Naive thymus-derived CD8-positive, alpha-beta T cell (primary cell): ENCODE measurements at regions not wholly inside any gene's neighbourhood (a gene's known extent, or its start where the extent isn't known, plus 50 kb on each side); places are given as distances from the start of the nearest gene placed in this dataset.

Experiments used
- ATAC-seq, 2 donors: fragments of 150-1000 bp; cut with Tn5 transposase in 1 of 2; sonication (Bioruptor Pico), chemical (Tn5 transposase) in 1 of 2; 1 replicate in 1 of 2; 2 replicates in 1 of 2; pipeline ENCODE4 v1.10.0; 2021; ENCODE audit warnings: mild to moderate bottlenecking in 2 of 2, moderate library complexity in 2 of 2
- POLR2A ChIA-PET: fragments of 350-600 bp; sonication (Branson Sonifier 250); formaldehyde crosslinking; loops from one replicate; lab custom pipeline; 2021; ENCODE audit warnings: antibody characterized with exemption; lab: Charles Lee
- DNase-seq, 10 donors: peaks; one replicate each; pipeline versions ENCODE4 v3.0.0 to v3.0.0-alpha.2; 2020 to 2022
- H3K27ac Mint-ChIP-seq, 10 donors: one replicate each; pipeline ENCODE4 v1.8.0; 2020 to 2022; ENCODE audit warnings: mild to moderate bottlenecking in 10 of 10, mixed read lengths in 10 of 10, moderate library complexity in 4 of 10, inconsistent platforms in 1 of 10
- H3K27me3 Mint-ChIP-seq, 5 donors: one replicate each; pipeline ENCODE4 v1.8.0; 2021 to 2022; ENCODE audit warnings: mixed read lengths in 5 of 5
- H3K36me3 Mint-ChIP-seq, 3 donors: one replicate each; pipeline ENCODE4 v1.8.0; 2020 to 2022; ENCODE audit warnings: mixed read lengths in 3 of 3, mild to moderate bottlenecking in 2 of 3, inconsistent platforms in 1 of 3
- H3K4me1 Mint-ChIP-seq, 4 donors: one replicate each; pipeline ENCODE4 v1.8.0; 2021 to 2022; ENCODE audit warnings: mixed read lengths in 4 of 4
- H3K4me3 Mint-ChIP-seq, 10 donors: one replicate each; pipeline ENCODE4 v1.8.0; 2020 to 2022; ENCODE audit warnings: mild to moderate bottlenecking in 10 of 10, mixed read lengths in 10 of 10, moderate library complexity in 6 of 10, inconsistent platforms in 1 of 10
- H3K9me3 Mint-ChIP-seq, 9 donors: one replicate each; pipeline ENCODE4 v1.8.0; 2020 to 2022; ENCODE audit warnings: mixed read lengths in 9 of 9, mild to moderate bottlenecking in 3 of 9, inconsistent platforms in 1 of 9, moderate library complexity in 1 of 9

GRCh38 chr4:35565640-35566039, 678.7 kb downstream of the ARAP2 start:
- peaks cover 0 to 10% (median 0%) of the 10 kb centered on the region in 9 donors for H3K9me3 Mint-ChIP-seq
- POLR2A ChIA-PET, result no interaction called here
- H3K4me3 Mint-ChIP-seq, result no peak overlapping the region
- no peaks in the 10 kb centered on the region for H3K27me3 Mint-ChIP-seq
- ATAC-seq, result no peak
- H3K36me3 Mint-ChIP-seq, result no peaks in the 10 kb centered on the region
- no peaks in the 10 kb centered on the region for H3K4me1 Mint-ChIP-seq
- H3K27ac Mint-ChIP-seq, result no peak overlapping the region
- DNase-seq, result no peak

- Mint-ChIP-seq H3K4me3 (no peak overlapping the region), H3K36me3 (no peaks in the 10 kb centered on the region), H3K27me3 (no peaks in the 10 kb centered on the region), H3K27ac (peak overlapping the region in 1 of 10 donors; percentile 67), H3K4me1 (no peaks in the 10 kb centered on the region), H3K9me3 (peaks cover 0 to 13% (median 0%) of the 10 kb centered on the region in 9 donors)
- POLR2A ChIA-PET, result no interaction called here
- ATAC-seq, result no peak
- DNase-seq, result no peak
Observed at GRCh38 chr4:35591035-35591434, 653.3 kb downstream of the ARAP2 start.

GRCh38 chr4:35604252-35604651, 640.1 kb downstream of the ARAP2 start:
- no peaks in the 10 kb centered on the region for H3K27me3 Mint-ChIP-seq
- POLR2A ChIA-PET, result no interaction called here
- H3K4me1 Mint-ChIP-seq, result no peaks in the 10 kb centered on the region
- no peak overlapping the region for H3K27ac Mint-ChIP-seq
- H3K4me3 Mint-ChIP-seq, result no peak overlapping the region
- DNase-seq, result no peak
- H3K9me3 Mint-ChIP-seq, result peaks cover 0 to 2% (median 0%) of the 10 kb centered on the region in 9 donors
- no peaks in the 10 kb centered on the region for H3K36me3 Mint-ChIP-seq
- ATAC-seq, result no peak

- ATAC-seq (no peak), DNase-seq (no peak)
- no peaks in the 10 kb centered on the region for H3K4me1 Mint-ChIP-seq
- H3K27me3 Mint-ChIP-seq, result no peaks in the 10 kb centered on the region
- H3K9me3 Mint-ChIP-seq, result peaks cover 0 to 3% (median 0%) of the 10 kb centered on the region in 9 donors
- H3K36me3 Mint-ChIP-seq, result no peaks in the 10 kb centered on the region
- H3K27ac Mint-ChIP-seq, result no peak overlapping the region
- no peak overlapping the region for H3K4me3 Mint-ChIP-seq
- POLR2A ChIA-PET, result no interaction called here
Observed at GRCh38 chr4:35604724-35605123, 639.6 kb downstream of the ARAP2 start.

GRCh38 chr4:35608205-35608604, 636.1 kb downstream of the ARAP2 start:
- Mint-ChIP-seq H3K27me3 (no peaks in the 10 kb centered on the region), H3K9me3 (peaks cover 0 to 11% (median 0%) of the 10 kb centered on the region in 9 donors), H3K36me3 (no peaks in the 10 kb centered on the region), H3K4me1 (no peaks in the 10 kb centered on the region), H3K27ac (no peak overlapping the region), H3K4me3 (no peak overlapping the region)
- ATAC-seq (no peak), DNase-seq (no peak)
- POLR2A ChIA-PET, result no interaction called here

- POLR2A ChIA-PET, result interaction anchor here (0.5 kb wide), 1 partner anchor 269 kb away, joined by 5 read pairs; no protein-coding TSS in a partner anchor
- Mint-ChIP-seq H3K4me3 (no peak overlapping the region), H3K4me1 (no peaks in the 10 kb centered on the region), H3K27ac (no peak overlapping the region), H3K27me3 (no peaks in the 10 kb centered on the region), H3K36me3 (no peaks in the 10 kb centered on the region), H3K9me3 (peaks cover 0 to 11% (median 0%) of the 10 kb centered on the region in 9 donors)
- ATAC-seq (no peak), DNase-seq (no peak)
Observed at GRCh38 chr4:35614120-35614519, 630.2 kb downstream of the ARAP2 start.

GRCh38 chr4:35639929-35640328, 604.4 kb downstream of the ARAP2 start:
- peaks cover 0 to 1% (median 0%) of the 10 kb centered on the region in 5 donors for H3K27me3 Mint-ChIP-seq
- POLR2A ChIA-PET, result no interaction called here
- H3K27ac Mint-ChIP-seq, result no peak overlapping the region
- H3K4me1 Mint-ChIP-seq, result no peaks in the 10 kb centered on the region
- ATAC-seq (no peak), DNase-seq (no peak)
- no peaks in the 10 kb centered on the region for H3K36me3 Mint-ChIP-seq
- no peak overlapping the region for H3K4me3 Mint-ChIP-seq
- H3K9me3 Mint-ChIP-seq, result peaks cover 0 to 18% (median 3%) of the 10 kb centered on the region in 9 donors

- POLR2A ChIA-PET, result no interaction called here
- Mint-ChIP-seq H3K4me1 (no peaks in the 10 kb centered on the region), H3K9me3 (peaks cover 0 to 3% (median 0%) of the 10 kb centered on the region in 9 donors), H3K27ac (no peak overlapping the region), H3K4me3 (no peak overlapping the region), H3K36me3 (no peaks in the 10 kb centered on the region), H3K27me3 (peaks cover 0 to 1% (median 0%) of the 10 kb centered on the region in 5 donors)
- no peak for ATAC-seq
- DNase-seq, result no peak
Observed at GRCh38 chr4:35643661-35644060, 600.7 kb downstream of the ARAP2 start.

- Mint-ChIP-seq H3K4me1 (no peaks in the 10 kb centered on the region), H3K27me3 (peaks cover 0 to 1% (median 0%) of the 10 kb centered on the region in 5 donors), H3K9me3 (peaks cover 0 to 3% (median 0%) of the 10 kb centered on the region in 9 donors), H3K36me3 (no peaks in the 10 kb centered on the region), H3K27ac (no peak overlapping the region), H3K4me3 (no peak overlapping the region)
- DNase-seq (no peak), ATAC-seq (no peak)
- POLR2A ChIA-PET, result no interaction called here
Observed at GRCh38 chr4:35644591-35644990, 599.7 kb downstream of the ARAP2 start.

GRCh38 chr4:35649011-35649410, 595.3 kb downstream of the ARAP2 start:
- Mint-ChIP-seq H3K4me1 (no peaks in the 10 kb centered on the region), H3K27ac (no peak overlapping the region), H3K9me3 (peaks cover 0 to 2% (median 0%) of the 10 kb centered on the region in 9 donors), H3K36me3 (no peaks in the 10 kb centered on the region), H3K27me3 (no peaks in the 10 kb centered on the region), H3K4me3 (no peak overlapping the region)
- ATAC-seq, result no peak
- no peak for DNase-seq
- POLR2A ChIA-PET, result no interaction called here

- Mint-ChIP-seq H3K4me3 (no peak overlapping the region), H3K4me1 (no peaks in the 10 kb centered on the region), H3K36me3 (no peaks in the 10 kb centered on the region), H3K9me3 (peaks cover 0 to 2% (median 0%) of the 10 kb centered on the region in 9 donors), H3K27ac (no peak overlapping the region), H3K27me3 (no peaks in the 10 kb centered on the region)
- POLR2A ChIA-PET, result no interaction called here
- DNase-seq (no peak), ATAC-seq (no peak)
Observed at GRCh38 chr4:35649778-35650177, 594.5 kb downstream of the ARAP2 start.

- H3K36me3 Mint-ChIP-seq, result no peaks in the 10 kb centered on the region
- ATAC-seq (no peak), DNase-seq (no peak)
- H3K27ac Mint-ChIP-seq, result no peak overlapping the region
- no peaks in the 10 kb centered on the region for H3K27me3 Mint-ChIP-seq
- POLR2A ChIA-PET, result no interaction called here
- no peak overlapping the region for H3K4me3 Mint-ChIP-seq
- no peaks in the 10 kb centered on the region for H3K4me1 Mint-ChIP-seq
- H3K9me3 Mint-ChIP-seq, result peaks cover 0 to 2% (median 0%) of the 10 kb centered on the region in 9 donors
Observed at GRCh38 chr4:35652197-35652596, 592.1 kb downstream of the ARAP2 start.

GRCh38 chr4:35653451-35653850, 590.9 kb downstream of the ARAP2 start:
- DNase-seq, result no peak
- Mint-ChIP-seq H3K36me3 (no peaks in the 10 kb centered on the region), H3K9me3 (peaks cover 0 to 2% (median 0%) of the 10 kb centered on the region in 9 donors), H3K4me1 (no peaks in the 10 kb centered on the region), H3K27ac (no peak overlapping the region), H3K27me3 (no peaks in the 10 kb centered on the region), H3K4me3 (no peak overlapping the region)
- POLR2A ChIA-PET, result no interaction called here
- no peak for ATAC-seq

GRCh38 chr4:35673137-35673536, 571.2 kb downstream of the ARAP2 start:
- H3K27me3 Mint-ChIP-seq, result no peaks in the 10 kb centered on the region
- no peaks in the 10 kb centered on the region for H3K36me3 Mint-ChIP-seq

More at GRCh38 chr4:35673137-35673536, 571.2 kb downstream of the ARAP2 start:
- POLR2A ChIA-PET, result no interaction called here
- no peak overlapping the region for H3K27ac Mint-ChIP-seq
- no peaks in the 10 kb centered on the region for H3K4me1 Mint-ChIP-seq
- no peak for ATAC-seq
- peaks cover 0 to 1% (median 0%) of the 10 kb centered on the region in 9 donors for H3K9me3 Mint-ChIP-seq
- DNase-seq, result no peak
- H3K4me3 Mint-ChIP-seq, result no peak overlapping the region
